ENCODE measurements at regions not wholly inside any gene's neighbourhood (a gene's known extent, or its start where the extent isn't known, plus 50 kb on each side); places are given as distances from the start of the nearest gene placed in this dataset.

DNA sequence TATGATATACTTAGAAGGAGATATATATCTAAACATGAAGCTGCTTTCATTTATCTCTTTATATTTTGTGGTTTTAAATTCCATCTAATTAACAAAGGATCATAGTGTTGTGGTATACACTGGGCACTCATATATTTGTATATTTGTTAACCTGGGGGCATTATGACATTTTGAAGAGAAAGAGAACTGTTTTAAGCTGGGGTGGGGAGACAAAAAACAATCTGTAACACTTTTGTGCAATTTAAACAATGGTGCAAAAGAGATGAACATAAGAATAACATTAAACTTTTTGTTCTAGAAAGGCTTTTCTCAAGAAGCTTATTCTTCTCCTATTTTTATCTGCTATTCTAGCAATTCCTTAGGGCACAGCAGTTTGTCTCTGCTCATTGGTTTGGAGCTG is 842.0 kb upstream of the CDH2 start:
- Histone ChIP-seq H3K27ac (ENCODE audit: control insufficient read depth, insufficient read depth, low read length) (no peak overlapping the region), H3K79me2 (ENCODE audit: control insufficient read depth, insufficient read depth, low read length) (no peaks in the 10 kb centered on the region), H2AFZ (ENCODE audit: control insufficient read depth, low read length) (no peak overlapping the region), H3K9ac (ENCODE audit: control insufficient read depth, extremely low read depth, insufficient read depth, low read length) (no peak overlapping the region), H3K9me1 (ENCODE audit: control insufficient read depth, extremely low read depth, insufficient read depth, low read length) (no peaks in the 10 kb centered on the region), H3K4me2 (ENCODE audit: control insufficient read depth, extremely low read depth, insufficient read depth, low read depth, low read length) (no peak overlapping the region), H3K4me1 (ENCODE audit: control insufficient read depth, extremely low read depth, insufficient read depth, low read length) (peaks cover 5% of the 10 kb centered on the region), H3K36me3 (ENCODE audit: control insufficient read depth in 2 of 2, extremely low read depth in 1 of 2, insufficient read depth in 2 of 2, low read length in 2 of 2) (no peaks in the 10 kb centered on the region), H3K9me3 (ENCODE audit: control insufficient read depth, low read depth, low read length) (no peaks in the 10 kb centered on the region), H3K4me3 (ENCODE audit: control insufficient read depth in 2 of 3, extremely low read depth in 1 of 3, insufficient read depth in 2 of 3, low read depth in 1 of 3, low read length in 3 of 3) (no peak overlapping the region), H3K27me3 (ENCODE audit: control insufficient read depth, extremely low read depth, insufficient read depth, low read length) (no peaks in the 10 kb centered on the region), H4K20me1 (ENCODE audit: control insufficient read depth, extremely low read depth, insufficient read depth, low read length) (no peaks in the 10 kb centered on the region)
- TF ChIP-seq, protein P1, sequence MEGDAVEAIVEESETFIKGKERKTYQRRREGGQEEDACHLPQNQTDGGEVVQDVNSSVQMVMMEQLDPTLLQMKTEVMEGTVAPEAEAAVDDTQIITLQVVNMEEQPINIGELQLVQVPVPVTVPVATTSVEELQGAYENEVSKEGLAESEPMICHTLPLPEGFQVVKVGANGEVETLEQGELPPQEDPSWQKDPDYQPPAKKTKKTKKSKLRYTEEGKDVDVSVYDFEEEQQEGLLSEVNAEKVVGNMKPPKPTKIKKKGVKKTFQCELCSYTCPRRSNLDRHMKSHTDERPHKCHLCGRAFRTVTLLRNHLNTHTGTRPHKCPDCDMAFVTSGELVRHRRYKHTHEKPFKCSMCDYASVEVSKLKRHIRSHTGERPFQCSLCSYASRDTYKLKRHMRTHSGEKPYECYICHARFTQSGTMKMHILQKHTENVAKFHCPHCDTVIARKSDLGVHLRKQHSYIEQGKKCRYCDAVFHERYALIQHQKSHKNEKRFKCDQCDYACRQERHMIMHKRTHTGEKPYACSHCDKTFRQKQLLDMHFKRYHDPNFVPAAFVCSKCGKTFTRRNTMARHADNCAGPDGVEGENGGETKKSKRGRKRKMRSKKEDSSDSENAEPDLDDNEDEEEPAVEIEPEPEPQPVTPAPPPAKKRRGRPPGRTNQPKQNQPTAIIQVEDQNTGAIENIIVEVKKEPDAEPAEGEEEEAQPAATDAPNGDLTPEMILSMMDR (optimal IDR thresholded peaks at IDR 0.05 in 1 of 3, IDR thresholded peaks at IDR 0.05 in 1 of 3, conservative IDR thresholded peaks at IDR 0.05 in 1 of 3; ENCODE audit: extremely low read depth in 1 of 3, insufficient read depth in 2 of 3, low read length in 3 of 3): no peak
- no peak for TF ChIP-seq EZH2 (IDR thresholded peaks at IDR 0.05; ENCODE audit: low read length)
- dilution Hi-C loops (cut with MboI; ENCODE audit: extremely low pct_ligation_motif_present, low sequenced_read_pairs): no loop called here
- DNase-seq (ENCODE audit: low read depth, low spot score): no peak
- FAIRE-seq: no peak

DNA sequence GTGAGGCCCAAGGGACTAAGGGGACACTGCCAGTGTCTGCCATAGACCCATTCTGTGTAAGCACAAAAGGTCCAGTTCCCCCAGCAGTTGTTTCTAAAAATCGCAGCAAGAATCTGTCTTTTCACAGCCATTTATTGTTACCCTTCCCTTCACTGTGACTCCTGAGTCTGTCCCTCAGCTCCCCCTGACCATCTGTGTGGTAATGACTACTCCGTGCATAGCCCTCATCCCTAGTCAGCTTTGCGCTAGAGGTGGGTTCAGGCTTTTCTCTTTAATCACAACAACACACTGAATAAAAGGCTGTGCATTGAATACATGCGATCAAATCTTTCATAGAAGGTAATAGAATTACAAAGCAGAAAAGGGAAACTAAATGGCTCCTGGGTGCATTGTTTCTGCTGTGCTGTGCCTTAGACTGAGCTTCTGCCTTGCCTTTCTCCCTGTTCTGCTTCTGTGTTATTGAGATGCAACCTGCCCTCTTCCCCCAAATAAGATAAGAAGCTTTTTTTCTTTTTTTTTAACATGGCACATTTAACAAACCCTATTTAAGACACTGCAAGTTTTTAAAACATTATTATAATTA is 836.0 kb upstream of the CDH2 start:
- dilution Hi-C loops (cut with MboI; ENCODE audit: extremely low pct_ligation_motif_present, low sequenced_read_pairs): no loop called here
- TF ChIP-seq EZH2 (IDR thresholded peaks at IDR 0.05; ENCODE audit: low read length): no peak
- TF ChIP-seq, protein P1 (optimal IDR thresholded peaks at IDR 0.05 in 1 of 3, IDR thresholded peaks at IDR 0.05 in 1 of 3, conservative IDR thresholded peaks at IDR 0.05 in 1 of 3; ENCODE audit: extremely low read depth in 1 of 3, insufficient read depth in 2 of 3, low read length in 3 of 3): no peak
- FAIRE-seq (no peak), DNase-seq (ENCODE audit: low read depth, low spot score) (no peak)
- Histone ChIP-seq H4K20me1 (ENCODE audit: control insufficient read depth, extremely low read depth, insufficient read depth, low read length) (no peaks in the 10 kb centered on the region), H3K4me2 (ENCODE audit: control insufficient read depth, extremely low read depth, insufficient read depth, low read depth, low read length) (no peak overlapping the region), H2AFZ (ENCODE audit: control insufficient read depth, low read length) (no peak overlapping the region), H3K9ac (ENCODE audit: control insufficient read depth, extremely low read depth, insufficient read depth, low read length) (no peak overlapping the region), H3K9me1 (ENCODE audit: control insufficient read depth, extremely low read depth, insufficient read depth, low read length) (no peaks in the 10 kb centered on the region), H3K79me2 (ENCODE audit: control insufficient read depth, insufficient read depth, low read length) (no peaks in the 10 kb centered on the region), H3K27me3 (ENCODE audit: control insufficient read depth, extremely low read depth, insufficient read depth, low read length) (no peaks in the 10 kb centered on the region), H3K36me3 (ENCODE audit: control insufficient read depth in 2 of 2, extremely low read depth in 1 of 2, insufficient read depth in 2 of 2, low read length in 2 of 2) (no peaks in the 10 kb centered on the region), H3K4me3 (ENCODE audit: control insufficient read depth in 2 of 3, extremely low read depth in 1 of 3, insufficient read depth in 2 of 3, low read depth in 1 of 3, low read length in 3 of 3) (no peak overlapping the region), H3K4me1 (ENCODE audit: control insufficient read depth, extremely low read depth, insufficient read depth, low read length) (no peaks in the 10 kb centered on the region), H3K27ac (ENCODE audit: control insufficient read depth, insufficient read depth, low read length) (no peak overlapping the region), H3K9me3 (ENCODE audit: control insufficient read depth, low read depth, low read length) (no peaks in the 10 kb centered on the region)

Measured in keratinocyte (primary cell).